Lung (tissue), 11 donors: ENCODE measurements at regions not wholly inside any gene's neighbourhood (a gene's known extent, or its start where the extent isn't known, plus 50 kb on each side); places are given as distances from the start of the nearest gene placed in this dataset.

Source experiments
- ATAC-seq: fragments of 200-7000 bp; cut with Tn5 transposase; one replicate; pipeline ENCODE4 v1.9.1; 2020; ENCODE audit warnings: moderate number of reproducible peaks; ENCODE audit not compliant: insufficient read depth, low FRiP score
- DNase-seq, 3 donors: peaks; one replicate each; pipeline ENCODE4 v3.0.0-alpha.2; 2013 to 2017
- H3K27ac ChIP-seq, 2 donors: one replicate each; pipeline ENCODE4 v1.5.1; 2013; ENCODE audit warnings: mild to moderate bottlenecking in 2 of 2, moderate library complexity in 2 of 2, control low read depth in 1 of 2, inconsistent platforms in 1 of 2, low read depth in 1 of 2, low read length in 1 of 2
- H3K27me3 ChIP-seq, 3 donors: one replicate each; pipeline ENCODE4 v1.5.1; 2013; ENCODE audit warnings: low read length in 2 of 3; ENCODE audit not compliant: control insufficient read depth in 3 of 3, insufficient read depth in 3 of 3
- H3K36me3 ChIP-seq, 4 donors: one replicate each; pipeline ENCODE4 v1.5.1; 2013; ENCODE audit warnings: low read length in 4 of 4, mild to moderate bottlenecking in 1 of 4, moderate library complexity in 1 of 4; ENCODE audit not compliant: control insufficient read depth in 4 of 4, insufficient read depth in 4 of 4
- H3K4me1 ChIP-seq, 5 donors: one replicate each; pipeline ENCODE4 v1.5.1; 2013; ENCODE audit warnings: low read length in 5 of 5, mild to moderate bottlenecking in 2 of 5, moderate library complexity in 1 of 5; ENCODE audit not compliant: control insufficient read depth in 5 of 5, insufficient read depth in 5 of 5
- H3K4me3 ChIP-seq: one replicate; pipeline ENCODE4 v1.5.1; 2013; ENCODE audit warnings: mild to moderate bottlenecking, control low read depth, moderate library complexity
- H3K9ac ChIP-seq, 2 donors: one replicate each; pipeline ENCODE4 v1.5.1; 2013; ENCODE audit warnings: low read length in 2 of 2, control low read depth in 1 of 2; ENCODE audit not compliant: insufficient read depth in 1 of 2
- H3K9me3 ChIP-seq, 4 donors: one replicate each; pipeline ENCODE4 v1.5.1; 2013; ENCODE audit warnings: low read length in 3 of 4, mild to moderate bottlenecking in 1 of 4, moderate library complexity in 1 of 4; ENCODE audit not compliant: control insufficient read depth in 4 of 4, insufficient read depth in 3 of 4
- CTCF ChIP-seq: IDR thresholded peaks from 2 replicates; pipeline ENCODE4 v1.5.1; 2012; ENCODE audit warnings: mild to moderate bottlenecking; ENCODE audit errors: control extremely low read depth, extremely low read depth
- WGBS, 2 donors: extraction: QIAGEN DNeasy Blood & Tissue Kit; methylation state at CpG; one replicate each; pipeline ENCODE4 v1.1.7; 2013; 5-methylcytosine and 5-hydroxymethylcytosine counted together
- donor health status: control.
- donor health status: control.
- donor health status: Bipolar disorder and iron deficiency.
- donor health status: healthy.
- donor health status: DM: yes; HTN: yes; CAD: no.

- Histone ChIP-seq H3K9me3 (no peaks in the 10 kb centered on the region), H3K4me1 (peaks cover 0 to 2% (median 0%) of the 10 kb centered on the region in 5 donors), H3K27ac (no peak overlapping the region), H3K36me3 (no peaks in the 10 kb centered on the region), H3K9ac (no peak overlapping the region), H3K27me3 (no peaks in the 10 kb centered on the region), H3K4me3 (no peak overlapping the region)
- 87 to 96% methylated on average over 1 of the region's 1 CpG for whole genome bisulfite sequencing, 2 donors
- no peak for TF ChIP-seq CTCF
- no peak for ATAC-seq
- no peak for DNase-seq
Observed at GRCh38 chr10:88023676-88024075, 160.3 kb downstream of the PTEN start.

GRCh38 chr10:88026031-88026430 lies 162.6 kb downstream of the PTEN start:
- 59 to 79% methylated on average over 3 of the region's 3 CpGs for WGBS, 2 donors
- no peak for TF ChIP-seq CTCF
- H3K9ac ChIP-seq, result no peak overlapping the region

GRCh38 chr10:88027570-88027969 lies 164.1 kb downstream of the PTEN start:
- ATAC-seq (no peak), DNase-seq (no peak)
- no peaks in the 10 kb centered on the region for H3K36me3 ChIP-seq
- H3K9ac ChIP-seq, result no peak overlapping the region
- TF ChIP-seq CTCF, result no peak
- H3K27ac ChIP-seq, result no peak overlapping the region
- 31 to 57% methylated on average over 4 of the region's 4 CpGs for WGBS, 2 donors
- no peaks in the 10 kb centered on the region for H3K27me3 ChIP-seq
- H3K4me1 ChIP-seq, result no peaks in the 10 kb centered on the region
- H3K9me3 ChIP-seq, result no peaks in the 10 kb centered on the region
- no peak overlapping the region for H3K4me3 ChIP-seq

More at GRCh38 chr10:88026031-88026430, 162.6 kb downstream of the PTEN start:
- Histone ChIP-seq H3K36me3 (no peaks in the 10 kb centered on the region), H3K9me3 (no peaks in the 10 kb centered on the region), H3K4me1 (peaks cover 0 to 2% (median 0%) of the 10 kb centered on the region in 5 donors), H3K27me3 (no peaks in the 10 kb centered on the region), H3K4me3 (no peak overlapping the region), H3K27ac (no peak overlapping the region)
- no peak for DNase-seq
- no peak for ATAC-seq

- TF ChIP-seq CTCF, result no peak
- H3K4me1 ChIP-seq, result no peaks in the 10 kb centered on the region
- H3K27me3 ChIP-seq, result no peaks in the 10 kb centered on the region
- no peaks in the 10 kb centered on the region for H3K9me3 ChIP-seq
- 85 to 93% methylated on average over 1 of the region's 1 CpG for WGBS, 2 donors
- no peak overlapping the region for H3K27ac ChIP-seq
- DNase-seq (no peak), ATAC-seq (no peak)
- no peaks in the 10 kb centered on the region for H3K36me3 ChIP-seq
- H3K4me3 ChIP-seq, result no peak overlapping the region
- no peak overlapping the region for H3K9ac ChIP-seq
Observed at GRCh38 chr10:88028072-88028471, 164.6 kb downstream of the PTEN start.
